Retinal pigment epithelial cell (primary cell): ENCODE measurements at regions not wholly inside any gene's neighbourhood (a gene's known extent, or its start where the extent isn't known, plus 50 kb on each side); places are given as distances from the start of the nearest gene placed in this dataset.

ENCODE experiments used
- DNase-seq: peaks from one replicate; pipeline ENCODE4 v3.0.0-alpha.2; 2010; ENCODE audit warnings: low read depth
- H3K4me3 ChIP-seq: 2 replicates; pipeline ENCODE4 v1.5.1; 2011; ENCODE audit warnings: mild to moderate bottlenecking, low read length, control low read depth, moderate library complexity
- CTCF ChIP-seq: conservative IDR thresholded peaks from 2 replicates; pipeline ENCODE4 v1.5.1; 2011; ENCODE audit warnings: low read depth, low read length, control low read depth, inconsistent platforms

GRCh38 chr1:195218428-195219212, 1389.6 kb downstream of the KCNT2 start:
- no peak overlapping the region for H3K4me3 ChIP-seq
- no peak for DNase-seq
- TF ChIP-seq CTCF, result no peak

GRCh38 chr1:195202241-195202640, 1406.0 kb downstream of the KCNT2 start:
- peak; percentile 16 for DNase-seq
- TF ChIP-seq CTCF, result no peak
- no peak overlapping the region for H3K4me3 ChIP-seq

- no peak for DNase-seq
- no peak overlapping the region for H3K4me3 ChIP-seq
- TF ChIP-seq CTCF, result no peak
These were observed 1407.5 kb downstream of the KCNT2 start for GRCh38 chr1:195200772-195201171.

- no peak for DNase-seq
- H3K4me3 ChIP-seq, result no peak overlapping the region
- no peak for TF ChIP-seq CTCF
These were observed 1411.1 kb downstream of the KCNT2 start for GRCh38 chr1:195197116-195197515.

- no peak for DNase-seq
- no peak overlapping the region for H3K4me3 ChIP-seq
- TF ChIP-seq CTCF, result no peak
These were observed 1412.7 kb downstream of the KCNT2 start for GRCh38 chr1:195195423-195196057.

- H3K4me3 ChIP-seq, result no peak overlapping the region
- DNase-seq, result no peak
- TF ChIP-seq CTCF, result no peak
These were observed 1415.1 kb downstream of the KCNT2 start for GRCh38 chr1:195193134-195193533.

GRCh38 chr1:195188821-195189220, 1419.4 kb downstream of the KCNT2 start:
- no peak for TF ChIP-seq CTCF
- peak; percentile 9 for DNase-seq
- no peak overlapping the region for H3K4me3 ChIP-seq
